MM.1S (cell line): ENCODE measurements at regions not wholly inside any gene's neighbourhood (a gene's known extent, or its start where the extent isn't known, plus 50 kb on each side); places are given as distances from the start of the nearest gene placed in this dataset.

Experiments
- DNase-seq: peaks from one replicate; pipeline ENCODE4 v3.0.0-alpha.2; 2015
- H2AFZ ChIP-seq: fragments of 300-600 bp; sonication (generic); 2 replicates; pipeline ENCODE4 v1.6.0; 2016; ENCODE audit warnings: antibody characterized with exemption, low read length
- H3F3A ChIP-seq: fragments of 300-600 bp; sonication (generic); 2 replicates; pipeline ENCODE4 v1.6.1; 2016; ENCODE audit warnings: mild to moderate bottlenecking, antibody characterized with exemption, low read length, moderate library complexity, mixed read lengths; ENCODE audit not compliant: insufficient read depth
- H3K27ac ChIP-seq: fragments of 300-600 bp; sonication (generic); 2 replicates; pipeline ENCODE4 v1.5.1; 2016; ENCODE audit warnings: mild to moderate bottlenecking, low read length
- H3K27me3 ChIP-seq: fragments of 300-600 bp; sonication (generic); replicated peaks from 2 replicates; pipeline ENCODE4 v1.6.0; 2016; ENCODE audit warnings: low read length; ENCODE audit not compliant: insufficient read depth
- H3K36me3 ChIP-seq: fragments of 300-600 bp; sonication (generic); replicated peaks from 2 replicates; pipeline ENCODE4 v1.6.1; 2016; ENCODE audit warnings: mild to moderate bottlenecking, low read length, mixed read lengths; ENCODE audit not compliant: insufficient read depth
- H3K4me1 ChIP-seq: fragments of 300-600 bp; sonication (generic); 2 replicates; pipeline ENCODE4 v1.6.1; 2016; ENCODE audit warnings: low read length, mixed read lengths
- H3K4me2 ChIP-seq: fragments of 300-600 bp; sonication (generic); 2 replicates; pipeline ENCODE4 v1.6.0; 2016; ENCODE audit warnings: low read depth, low read length
- H3K4me3 ChIP-seq: fragments of 300-600 bp; sonication (generic); 2 replicates; pipeline ENCODE4 v1.5.1; 2016; ENCODE audit warnings: low read length, mixed read lengths
- H3K79me2 ChIP-seq: fragments of 300-600 bp; sonication (generic); 2 replicates; pipeline ENCODE4 v1.6.1; 2016; ENCODE audit warnings: mixed run types, low read length, mixed read lengths
- H3K9ac ChIP-seq: fragments of 300-600 bp; sonication (generic); 2 replicates; pipeline ENCODE4 v1.6.1; 2016; ENCODE audit warnings: low read length, mixed read lengths
- H3K9me2 ChIP-seq: fragments of 300-600 bp; sonication (generic); replicated peaks from 2 replicates; pipeline ENCODE4 v1.6.1; 2016; ENCODE audit warnings: mild to moderate bottlenecking, low read length, mixed read lengths; ENCODE audit not compliant: insufficient read depth
- H3K9me3 ChIP-seq: fragments of 300-600 bp; sonication (generic); replicated peaks from 2 replicates; pipeline ENCODE4 v1.6.1; 2016; ENCODE audit warnings: mild to moderate bottlenecking, low read length, mixed read lengths; ENCODE audit not compliant: insufficient read depth
- H4K20me1 ChIP-seq: fragments of 300-600 bp; sonication (generic); 2 replicates; pipeline ENCODE4 v1.6.1; 2016; ENCODE audit warnings: mild to moderate bottlenecking, low read length, moderate library complexity, mixed read lengths; ENCODE audit not compliant: insufficient read depth
- EZH2 ChIP-seq: fragments of 300-600 bp; sonication (generic); optimal IDR thresholded peaks from 2 replicates; pipeline ENCODE3; 2017; ENCODE audit warnings: low read depth, mild to moderate bottlenecking, antibody characterized with exemption, low read length, mixed read lengths
- EZH2phosphoT487 ChIP-seq: fragments of 300-600 bp; sonication (generic); IDR thresholded peaks from 2 replicates; pipeline ENCODE4 v1.6.1; 2018; ENCODE audit warnings: antibody characterized with exemption, low read length
- TF ChIP-seq, protein P1 (sequence below): fragments of 300-600 bp; sonication (generic); IDR thresholded peaks from 2 replicates; pipeline ENCODE4 v1.5.1; 2016; ENCODE audit warnings: antibody characterized with exemption, low read length, mixed read lengths

DNA sequence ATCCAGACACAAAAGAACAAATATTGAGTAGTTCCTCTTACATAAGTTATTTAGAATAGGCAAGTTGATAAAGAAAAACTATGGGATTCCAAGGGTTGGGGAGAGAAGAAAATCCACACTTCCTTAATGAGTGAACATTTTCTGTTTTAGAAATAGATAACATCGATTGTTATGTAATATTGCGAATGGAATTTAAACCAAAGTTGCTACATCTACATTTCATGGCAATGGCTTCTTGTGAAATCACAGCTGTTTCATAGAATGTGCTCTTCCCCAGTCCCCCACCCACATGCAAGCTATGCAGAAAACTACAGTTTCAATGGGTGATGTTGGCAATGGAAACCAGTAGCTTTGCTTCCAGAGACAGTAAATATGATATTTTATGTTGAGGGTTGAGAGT lies 1639.5 kb downstream of the SI start:
- H3K4me2 ChIP-seq: no peak overlapping the region
- H3K79me2 ChIP-seq: no peaks in the 10 kb centered on the region
- no peaks in the 10 kb centered on the region for H3F3A ChIP-seq
- no peaks in the 10 kb centered on the region for H3K36me3 ChIP-seq
- no peak overlapping the region for H2AFZ ChIP-seq
- no peak overlapping the region for H3K9ac ChIP-seq
- H3K4me3 ChIP-seq: no peak overlapping the region
- H4K20me1 ChIP-seq: no peaks in the 10 kb centered on the region
- no peak overlapping the region for H3K27ac ChIP-seq
- no peaks in the 10 kb centered on the region for H3K27me3 ChIP-seq
- H3K9me3 ChIP-seq: no peaks in the 10 kb centered on the region; the same call in 1 of the 2 replicates
- no peak for DNase-seq
- H3K4me1 ChIP-seq: peaks cover 11% of the 10 kb centered on the region
- TF ChIP-seq EZH2: no peak
- TF ChIP-seq EZH2phosphoT487: no peak
- TF ChIP-seq, protein P1, sequence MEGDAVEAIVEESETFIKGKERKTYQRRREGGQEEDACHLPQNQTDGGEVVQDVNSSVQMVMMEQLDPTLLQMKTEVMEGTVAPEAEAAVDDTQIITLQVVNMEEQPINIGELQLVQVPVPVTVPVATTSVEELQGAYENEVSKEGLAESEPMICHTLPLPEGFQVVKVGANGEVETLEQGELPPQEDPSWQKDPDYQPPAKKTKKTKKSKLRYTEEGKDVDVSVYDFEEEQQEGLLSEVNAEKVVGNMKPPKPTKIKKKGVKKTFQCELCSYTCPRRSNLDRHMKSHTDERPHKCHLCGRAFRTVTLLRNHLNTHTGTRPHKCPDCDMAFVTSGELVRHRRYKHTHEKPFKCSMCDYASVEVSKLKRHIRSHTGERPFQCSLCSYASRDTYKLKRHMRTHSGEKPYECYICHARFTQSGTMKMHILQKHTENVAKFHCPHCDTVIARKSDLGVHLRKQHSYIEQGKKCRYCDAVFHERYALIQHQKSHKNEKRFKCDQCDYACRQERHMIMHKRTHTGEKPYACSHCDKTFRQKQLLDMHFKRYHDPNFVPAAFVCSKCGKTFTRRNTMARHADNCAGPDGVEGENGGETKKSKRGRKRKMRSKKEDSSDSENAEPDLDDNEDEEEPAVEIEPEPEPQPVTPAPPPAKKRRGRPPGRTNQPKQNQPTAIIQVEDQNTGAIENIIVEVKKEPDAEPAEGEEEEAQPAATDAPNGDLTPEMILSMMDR: no peak
- H3K9me2 ChIP-seq: no peaks in the 10 kb centered on the region

DNA sequence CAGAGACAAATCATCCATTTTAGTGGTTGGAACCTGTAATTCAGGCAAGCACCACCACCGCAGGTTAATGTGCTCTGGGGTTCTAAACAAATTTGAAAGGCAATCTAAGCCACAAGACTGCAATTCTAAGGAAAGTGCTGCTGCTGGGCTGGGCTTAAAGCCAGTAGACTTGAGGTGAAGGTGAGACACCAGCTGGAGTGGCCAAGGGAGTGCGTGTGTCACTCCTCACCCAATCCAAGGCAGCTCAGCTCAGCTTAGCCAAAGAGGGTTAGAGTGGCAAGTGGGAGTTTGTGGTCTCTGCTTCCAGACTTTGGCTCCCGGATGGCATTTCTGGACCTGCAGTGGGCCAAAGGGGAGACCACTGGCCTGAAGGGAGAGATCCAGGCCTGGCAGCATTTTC lies 1655.6 kb downstream of the SI start:
- Histone ChIP-seq H3K36me3 (no peaks in the 10 kb centered on the region), H3K27me3 (no peaks in the 10 kb centered on the region), H3K4me2 (no peak overlapping the region), H3K9ac (no peak overlapping the region), H3K9me2 (no peaks in the 10 kb centered on the region), H3K4me3 (no peak overlapping the region), H3K9me3 (no peaks in the 10 kb centered on the region), H3K4me1 (no peaks in the 10 kb centered on the region), H3K27ac (no peak overlapping the region), H3K79me2 (no peaks in the 10 kb centered on the region), H2AFZ (no peak overlapping the region), H4K20me1 (no peaks in the 10 kb centered on the region), H3F3A (no peaks in the 10 kb centered on the region)
- DNase-seq: no peak
- TF ChIP-seq EZH2: no peak
- TF ChIP-seq, protein P1: no peak
- no peak for TF ChIP-seq EZH2phosphoT487

DNA sequence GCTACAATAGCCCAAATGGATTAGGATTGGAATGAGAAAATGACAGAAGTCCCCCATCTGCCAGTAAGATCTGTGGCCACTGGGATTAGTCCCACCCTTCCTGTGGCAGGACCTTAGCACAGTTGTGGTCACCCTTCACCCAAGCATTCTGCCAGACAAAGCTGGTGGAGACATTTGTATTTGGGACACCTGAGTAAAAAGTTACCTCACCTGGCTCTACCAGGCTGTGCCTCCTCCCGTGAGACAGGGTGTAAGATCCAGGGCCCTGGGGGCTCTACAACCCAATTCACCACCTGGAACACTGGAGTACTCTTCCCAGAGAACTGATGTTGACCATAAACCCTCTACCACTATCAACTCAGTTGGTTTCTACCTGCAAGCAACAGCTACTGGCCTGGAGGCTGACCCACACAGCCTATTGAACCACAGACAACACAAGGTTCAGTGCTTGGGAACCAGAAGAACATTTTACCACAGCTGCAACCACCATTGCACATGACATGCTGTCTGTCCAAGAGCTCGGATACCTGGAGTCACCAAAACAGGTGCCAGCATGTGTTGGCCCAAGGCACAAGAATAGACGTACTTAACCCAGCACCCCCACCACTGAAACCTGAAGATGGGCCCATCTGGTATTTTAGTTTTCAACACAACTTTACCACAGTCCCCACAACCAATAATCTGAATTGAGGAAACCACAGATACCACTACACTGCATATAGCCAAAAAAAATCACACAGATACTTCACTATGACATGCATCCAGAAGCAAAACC lies 1686.7 kb downstream of the SI start:
- Histone ChIP-seq H3K27ac (peak overlapping the region; percentile 79), H3K4me2 (peak overlapping the region; percentile 42), H3K36me3 (no peaks in the 10 kb centered on the region), H3K4me1 (peaks cover 18% of the 10 kb centered on the region), H3F3A (peaks cover 20% of the 10 kb centered on the region), H3K4me3 (0 out of 2 replicates have a peak overlapping the region, but pooled peaks have one; percentile 1), H3K9me3 (no peaks in the 10 kb centered on the region), H3K79me2 (no peaks in the 10 kb centered on the region), H3K27me3 (no peaks in the 10 kb centered on the region), H4K20me1 (no peaks in the 10 kb centered on the region), H3K9me2 (no peaks in the 10 kb centered on the region), H2AFZ (peak overlapping the region; percentile 36), H3K9ac (no peak overlapping the region; the same call in 1 of the 2 replicates)
- TF ChIP-seq, protein P1: no peak
- TF ChIP-seq EZH2phosphoT487 (no peak), EZH2 (no peak)
- peak; percentile 98 for DNase-seq
